ENCODE measurements at regions not wholly inside any gene's neighbourhood (a gene's known extent, or its start where the extent isn't known, plus 50 kb on each side); places are given as distances from the start of the nearest gene placed in this dataset.

- Mint-ChIP-seq H3K4me3 (no peak overlapping the region), H3K9me3 (no peaks in the 10 kb centered on the region), H3K36me3 (no peaks in the 10 kb centered on the region), H3K4me1 (peaks cover 6% of the 10 kb centered on the region), H3K27ac (no peak overlapping the region), H3K27me3 (ENCODE audit: low read depth) (no peaks in the 10 kb centered on the region)
- no peak for TF ChIP-seq ZNF416 (CRISPR knock-in tag; IDR thresholded peaks at IDR 0.05)
- no peak for TF ChIP-seq ZNF263 (CRISPR knock-in tag; IDR thresholded peaks at IDR 0.05; ENCODE audit: low read depth)
- TF ChIP-seq GTF2I (CRISPR knock-in tag; conservative IDR thresholded peaks at IDR 0.05): no peak
- TF ChIP-seq FOXP4 (CRISPR knock-in tag; IDR thresholded peaks at IDR 0.05): no peak
- TF ChIP-seq ZNF423 (CRISPR knock-in tag; IDR thresholded peaks at IDR 0.05): no peak
- no peak for TF ChIP-seq ELF4 (CRISPR knock-in tag; IDR thresholded peaks at IDR 0.05; ENCODE audit: low read depth)
- no peak for TF ChIP-seq HMGXB4 (CRISPR knock-in tag; IDR thresholded peaks at IDR 0.05)
- no peak for TF ChIP-seq ZNF512 (CRISPR knock-in tag; IDR thresholded peaks at IDR 0.05; ENCODE audit: borderline replicate concordance)
- TF ChIP-seq ZBTB21 (CRISPR knock-in tag; IDR thresholded peaks at IDR 0.05; ENCODE audit: borderline replicate concordance): no peak
- CTCF ChIA-PET: no interaction called here
- DNase-seq (ENCODE audit: low spot score): no peak
- POLR2A ChIA-PET: no interaction called here
- no peak for ATAC-seq
These were observed 634.1 kb upstream of the TBL1XR1 start for GRCh38 chr3:177831361-177831760.

GRCh38 chr3:177832880-177833279, 635.6 kb upstream of the TBL1XR1 start:
- POLR2A ChIA-PET: no interaction called here
- CTCF ChIA-PET: no interaction called here
- no peak overlapping the region for H3K4me3 Mint-ChIP-seq

GRCh38 chr3:177833332-177833731, 636.0 kb upstream of the TBL1XR1 start:
- no peaks in the 10 kb centered on the region for H3K27me3 Mint-ChIP-seq (ENCODE audit: low read depth)
- no peak for DNase-seq (ENCODE audit: low spot score)
- no peak overlapping the region for H3K27ac Mint-ChIP-seq
- ATAC-seq: no peak
- ChIA-PET CTCF (no interaction called here), POLR2A (no interaction called here)
- no peaks in the 10 kb centered on the region for H3K9me3 Mint-ChIP-seq
- no peak overlapping the region for H3K4me3 Mint-ChIP-seq
- H3K36me3 Mint-ChIP-seq: no peaks in the 10 kb centered on the region
- peaks cover 16% of the 10 kb centered on the region for H3K4me1 Mint-ChIP-seq
- TF ChIP-seq ZNF138 (CRISPR knock-in tag; conservative IDR thresholded peaks at IDR 0.05): no peak
- TF ChIP-seq TP53 (CRISPR knock-in tag; IDR thresholded peaks at IDR 0.05): no peak
- TF ChIP-seq ATF2 (CRISPR knock-in tag; IDR thresholded peaks at IDR 0.05; ENCODE audit: borderline replicate concordance, low read depth): no peak
- no peak for TF ChIP-seq KAT7 (CRISPR knock-in tag; IDR thresholded peaks at IDR 0.05; ENCODE audit: borderline replicate concordance)
- TF ChIP-seq E2F5 (CRISPR knock-in tag; IDR thresholded peaks at IDR 0.05): no peak
- TF ChIP-seq MXD4 (CRISPR knock-in tag; IDR thresholded peaks at IDR 0.05; ENCODE audit: borderline replicate concordance): no peak
- TF ChIP-seq ERG (CRISPR knock-in tag; IDR thresholded peaks at IDR 0.05): no peak
- TF ChIP-seq ZNF532 (CRISPR knock-in tag; IDR thresholded peaks at IDR 0.05; ENCODE audit: borderline replicate concordance): no peak

More at GRCh38 chr3:177832880-177833279, 635.6 kb upstream of the TBL1XR1 start:
- H3K4me1 Mint-ChIP-seq: peaks cover 12% of the 10 kb centered on the region
- H3K9me3 Mint-ChIP-seq: no peaks in the 10 kb centered on the region
- no peaks in the 10 kb centered on the region for H3K27me3 Mint-ChIP-seq (ENCODE audit: low read depth)
- H3K36me3 Mint-ChIP-seq: no peaks in the 10 kb centered on the region
- no peak for DNase-seq (ENCODE audit: low spot score)
- TF ChIP-seq USF1 (CRISPR knock-in tag; IDR thresholded peaks at IDR 0.05): no peak
- no peak for ATAC-seq
- no peak overlapping the region for H3K27ac Mint-ChIP-seq
